PC-9 (cell line): ENCODE measurements at regions not wholly inside any gene's neighbourhood (a gene's known extent, or its start where the extent isn't known, plus 50 kb on each side); places are given as distances from the start of the nearest gene placed in this dataset.
"Not testable (repeated sequence)": the region's sequence is repeated elsewhere in the genome, so short reads cannot be mapped to it uniquely, and the experiment has no call there.

Experiments used
- CTCF ChIP-seq: fragments of 200-600 bp; sonication (generic); conservative IDR thresholded peaks from 2 replicates; pipeline ENCODE4 v1.6.1; 2017; ENCODE audit warnings: mixed run types, antibody characterized with exemption, mild to moderate bottlenecking, moderate library complexity
- EZH2 ChIP-seq: fragments of 200-600 bp; sonication (generic); IDR thresholded peaks from 2 replicates; pipeline ENCODE4 v1.8.0; 2017; ENCODE audit warnings: antibody characterized with exemption, low read depth

- TF ChIP-seq EZH2, CTCF: not testable (repeated sequence)
These were observed 609.3 kb downstream of the SPATA31A6 start for GRCh38 chr9:42792725-42793124.
